Kidney (tissue), 13 donors: ENCODE measurements at regions not wholly inside any gene's neighbourhood (a gene's known extent, or its start where the extent isn't known, plus 50 kb on each side); places are given as distances from the start of the nearest gene placed in this dataset.

Source experiments
- DNase-seq, 5 donors: peaks; one replicate each; pipeline ENCODE4 v3.0.0-alpha.2; 2013 to 2020
- FAIRE-seq: peaks from 2 replicates; lab custom pipeline; 2012; peaks lifted over from hg19 to GRCh38; lab: Jason Lieb, UNC
- H3K27ac ChIP-seq, 2 donors: one replicate each; pipeline ENCODE4 v1.7.0; 2013; ENCODE audit warnings: low read depth in 2 of 2, low read length in 2 of 2, inconsistent platforms in 1 of 2
- H3K27me3 ChIP-seq: one replicate; pipeline ENCODE4 v1.7.1; 2013; ENCODE audit warnings: low read length, inconsistent platforms; ENCODE audit not compliant: control insufficient read depth, insufficient read depth
- H3K36me3 ChIP-seq, 3 donors: one replicate each; pipeline versions ENCODE4 v1.7.0 to v1.7.1; 2013; ENCODE audit warnings: low read length in 3 of 3, control low read depth in 1 of 3, inconsistent platforms in 1 of 3; ENCODE audit not compliant: insufficient read depth in 3 of 3, control insufficient read depth in 2 of 3
- H3K4me1 ChIP-seq, 3 donors: one replicate each; pipeline versions ENCODE4 v1.7.0 to v1.7.1; 2013; ENCODE audit warnings: low read length in 3 of 3, inconsistent platforms in 1 of 3, low read depth in 1 of 3; ENCODE audit not compliant: control insufficient read depth in 2 of 3, insufficient read depth in 2 of 3
- H3K4me3 ChIP-seq, 3 donors: one replicate each; pipeline versions ENCODE4 v1.7.0 to v1.8.1; 2013; ENCODE audit warnings: low read length in 3 of 3, control low read depth in 1 of 3, inconsistent platforms in 1 of 3
- H3K9ac ChIP-seq, 3 donors: one replicate each; pipeline versions ENCODE4 v1.7.0 to v1.7.1; 2013; ENCODE audit warnings: low read length in 3 of 3, control low read depth in 1 of 3, inconsistent platforms in 1 of 3
- H3K9me3 ChIP-seq, 3 donors: one replicate each; pipeline versions ENCODE4 v1.7.0 to v1.7.1; 2013; ENCODE audit warnings: low read length in 3 of 3, control low read depth in 1 of 3, inconsistent platforms in 1 of 3; ENCODE audit not compliant: control insufficient read depth in 2 of 3, insufficient read depth in 1 of 3
- CTCF ChIP-seq: IDR thresholded peaks from 3 replicates; pipeline ENCODE4 v1.5.1; 2012; ENCODE audit warnings: mild to moderate bottlenecking, moderate library complexity, borderline replicate concordance; ENCODE audit not compliant: insufficient read depth; ENCODE audit errors: extremely low read depth
- intact Hi-C: fragments of 100-400 bp; cut with DNase I; formaldehyde crosslinking; loops from one replicate; pipeline ENCODE4 v1.11.1; 2022
- donor health status: control.
- donor health status: control.
- donor health status: control.
- donor health status: control.
- donor health status: control.
- donor health status: DM: yes; HTN: yes; CAD: no.
- donor health status: Normal renal cell carcinoma (clear cell type).

DNA sequence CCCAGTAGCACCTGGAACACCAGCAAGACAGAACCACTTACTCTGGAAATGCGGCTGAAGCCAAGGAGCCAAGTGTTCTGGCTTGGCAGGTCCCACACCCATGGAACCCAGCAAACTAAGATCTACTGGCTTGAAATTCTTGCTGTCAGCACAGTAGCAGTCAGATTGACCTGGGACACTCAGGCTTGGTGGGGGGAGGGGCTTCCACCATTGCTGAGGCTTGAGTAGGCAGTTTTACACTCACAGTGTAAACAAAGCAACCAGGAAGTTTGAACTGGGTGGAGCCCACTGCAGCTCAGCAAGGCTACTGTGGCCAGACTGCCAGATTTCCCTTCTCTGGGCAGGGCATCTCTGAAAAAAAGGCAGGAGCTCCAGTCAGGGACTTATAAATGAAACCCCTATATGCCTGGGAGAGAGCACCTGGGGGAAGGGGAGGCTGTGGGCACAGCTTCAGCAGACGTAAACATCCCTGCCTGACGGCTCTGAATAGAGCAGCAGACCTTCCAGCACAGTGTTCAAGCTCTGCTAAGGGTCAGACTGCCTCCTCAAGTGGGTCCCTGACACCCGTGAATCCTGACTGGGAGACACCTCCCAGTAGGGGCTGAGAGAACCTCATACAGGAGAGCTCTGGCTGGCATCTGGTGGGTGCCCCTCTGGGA lies 121.2 kb downstream of the MTERF1 start:
- no peaks in the 10 kb centered on the region for H3K9me3 ChIP-seq
- H3K9ac ChIP-seq = no peak overlapping the region
- no peaks in the 10 kb centered on the region for H3K27me3 ChIP-seq
- no peak for TF ChIP-seq CTCF
- H3K4me1 ChIP-seq = no peaks in the 10 kb centered on the region
- intact Hi-C loops = no loop called here
- no peak overlapping the region for H3K27ac ChIP-seq
- peak in 2 of 5 donors; percentile 29 to 71 for DNase-seq
- no peaks in the 10 kb centered on the region for H3K36me3 ChIP-seq
- H3K4me3 ChIP-seq = no peak overlapping the region
- no peak for FAIRE-seq

- Histone ChIP-seq H3K4me1 (no peaks in the 10 kb centered on the region), H3K27ac (no peak overlapping the region), H3K9me3 (peaks cover 0 to 3% (median 0%) of the 10 kb centered on the region in 3 donors), H3K27me3 (no peaks in the 10 kb centered on the region), H3K36me3 (no peaks in the 10 kb centered on the region), H3K4me3 (no peak overlapping the region), H3K9ac (no peak overlapping the region)
- TF ChIP-seq CTCF = no peak
- intact Hi-C loops = no loop called here
- no peak for FAIRE-seq
- peak in 1 of 5 donors; percentile 35 for DNase-seq
Observed at GRCh38 chr7:91767820-91768219, 112.7 kb downstream of the MTERF1 start.

DNA sequence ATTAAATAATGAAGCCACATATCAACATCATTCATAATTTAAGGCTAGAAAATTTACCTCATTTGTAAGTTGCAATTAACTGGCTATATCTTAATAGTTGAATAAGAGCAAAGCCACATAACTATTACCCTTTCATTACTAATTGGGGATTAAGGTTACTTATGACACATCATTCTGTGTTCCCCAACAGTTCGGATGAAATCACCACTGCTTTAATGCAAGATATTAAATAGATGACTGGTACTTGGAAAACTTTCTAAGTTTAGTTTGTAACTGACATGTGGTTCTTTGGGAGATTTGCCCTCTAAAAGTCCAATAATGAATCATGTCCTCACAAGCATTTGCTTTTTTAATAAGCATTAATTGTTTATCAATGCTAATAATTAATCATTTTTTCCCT lies 109.1 kb downstream of the MTERF1 start:
- no peaks in the 10 kb centered on the region for H3K27me3 ChIP-seq
- no peak for FAIRE-seq
- no peak for DNase-seq
- intact Hi-C loops = no loop called here
- H3K36me3 ChIP-seq = no peaks in the 10 kb centered on the region
- no peak overlapping the region for H3K9ac ChIP-seq
- no peak overlapping the region for H3K27ac ChIP-seq
- no peaks in the 10 kb centered on the region for H3K9me3 ChIP-seq
- no peaks in the 10 kb centered on the region for H3K4me1 ChIP-seq
- TF ChIP-seq CTCF = no peak
- no peak overlapping the region for H3K4me3 ChIP-seq
